Large intestine (tissue), 3 donors: ENCODE measurements at regions not wholly inside any gene's neighbourhood (a gene's known extent, or its start where the extent isn't known, plus 50 kb on each side); places are given as distances from the start of the nearest gene placed in this dataset.

Source experiments
- DNase-seq, 2 donors: peaks; one replicate each; pipeline versions ENCODE4 v3.0.0 to v3.0.0-alpha.2; 2013
- H3K27ac ChIP-seq: one replicate; pipeline ENCODE4 v1.5.1; 2013; ENCODE audit warnings: low read length
- H3K27me3 ChIP-seq: 2 replicates; pipeline ENCODE4 v1.6.1; 2013; ENCODE audit warnings: low read length; ENCODE audit not compliant: control insufficient read depth, insufficient read depth
- H3K36me3 ChIP-seq: 2 replicates; pipeline ENCODE4 v1.6.1; 2013; ENCODE audit warnings: low read length; ENCODE audit not compliant: control insufficient read depth, insufficient read depth
- H3K4me1 ChIP-seq: one replicate; pipeline ENCODE4 v1.6.1; 2013; ENCODE audit warnings: low read length; ENCODE audit not compliant: control insufficient read depth, insufficient read depth
- H3K4me3 ChIP-seq: one replicate; pipeline ENCODE4 v1.5.1; 2013; ENCODE audit warnings: low read length
- H3K9me3 ChIP-seq: one replicate; pipeline ENCODE4 v1.6.1; 2013; ENCODE audit warnings: mild to moderate bottlenecking, low read depth, low read length, moderate library complexity; ENCODE audit not compliant: control insufficient read depth
- WGBS: methylation state at CpG from one replicate; pipeline ENCODE4 v1.1.5; 2013; ENCODE audit warnings: low lambda C conversion rate; ENCODE audit not compliant: insufficient coverage; 5-methylcytosine and 5-hydroxymethylcytosine counted together

DNA sequence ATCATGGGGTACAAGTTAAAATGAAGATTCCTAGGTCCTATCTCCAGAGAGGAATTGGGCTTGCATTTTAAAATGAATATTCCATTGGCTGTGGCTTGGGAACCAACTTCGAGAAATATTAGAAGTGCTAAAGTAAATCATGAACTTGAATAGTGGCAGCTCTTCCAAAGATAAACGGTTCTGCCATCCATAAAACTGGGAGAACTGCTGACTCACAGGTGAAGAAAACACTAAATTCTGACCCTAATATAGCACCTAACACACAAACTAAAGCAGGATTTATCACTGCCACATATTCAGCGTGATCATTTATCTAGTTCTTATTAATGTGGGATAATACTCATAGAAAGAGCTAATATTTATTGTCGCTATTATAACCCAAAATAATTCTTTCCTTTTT lies 508.1 kb upstream of the ID4 start:
- H3K9me3 ChIP-seq, result no peaks in the 10 kb centered on the region
- 70% methylated on average over 2 of the region's 4 CpGs for WGBS
- no peaks in the 10 kb centered on the region for H3K36me3 ChIP-seq
- H3K4me3 ChIP-seq, result no peak overlapping the region
- H3K4me1 ChIP-seq, result no peaks in the 10 kb centered on the region
- H3K27ac ChIP-seq, result no peak overlapping the region
- no peak for DNase-seq
- no peaks in the 10 kb centered on the region for H3K27me3 ChIP-seq

DNA sequence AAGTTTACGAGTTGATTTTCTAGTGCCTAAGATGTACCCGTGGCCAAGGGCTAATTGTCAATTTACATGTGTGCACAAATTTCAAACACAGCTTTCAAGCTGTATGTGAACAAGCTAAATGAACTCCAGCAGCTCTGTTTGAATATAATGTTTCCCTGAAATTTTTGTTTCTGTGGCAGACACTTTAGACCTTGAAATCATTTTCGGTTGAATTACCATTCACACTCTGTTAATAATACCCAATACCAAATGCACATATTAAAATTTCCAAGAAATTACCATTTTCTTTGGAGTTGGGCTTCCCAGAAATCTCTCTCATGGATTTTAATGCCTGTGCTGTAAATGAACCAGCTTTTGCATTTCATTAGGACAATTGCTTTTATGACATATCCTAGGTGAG lies 506.1 kb upstream of the ID4 start:
- H3K27ac ChIP-seq, result no peak overlapping the region
- DNase-seq, result no peak
- H3K4me3 ChIP-seq, result no peak overlapping the region
- no peaks in the 10 kb centered on the region for H3K9me3 ChIP-seq
- H3K36me3 ChIP-seq, result no peaks in the 10 kb centered on the region
- H3K4me1 ChIP-seq, result no peaks in the 10 kb centered on the region
- no peaks in the 10 kb centered on the region for H3K27me3 ChIP-seq
- 82% methylated on average over 2 of the region's 3 CpGs for WGBS

DNA sequence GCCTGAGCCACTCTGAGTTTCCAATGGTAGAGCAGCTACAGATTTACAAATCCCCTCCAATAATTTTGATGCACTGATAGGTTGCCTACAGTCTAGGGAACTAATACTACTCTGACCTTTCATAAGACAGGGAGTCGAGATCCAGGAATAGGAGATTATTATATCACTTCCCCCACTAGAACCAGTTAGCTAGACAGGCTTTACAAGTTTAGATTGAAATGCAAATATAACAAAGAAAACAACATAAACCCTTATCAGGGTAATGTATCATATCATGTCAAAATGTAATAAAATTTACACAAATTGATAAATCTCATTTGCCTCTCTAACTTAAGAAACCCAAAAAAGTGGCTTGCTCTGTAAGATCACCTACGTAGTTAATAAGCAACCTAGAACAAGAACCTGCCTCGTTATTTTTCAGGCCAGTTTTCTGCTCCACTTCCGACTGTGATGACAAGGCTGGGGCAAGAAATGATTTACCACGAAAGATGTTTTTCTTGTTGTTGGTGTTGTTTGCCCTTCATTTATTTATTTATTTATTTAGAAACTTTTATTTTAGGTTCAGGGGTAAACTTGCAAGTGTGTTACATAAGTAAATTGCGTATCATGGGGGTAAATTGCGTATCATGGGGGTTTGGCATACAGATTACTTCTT lies 504.2 kb upstream of the ID4 start:
- Histone ChIP-seq H3K9me3 (no peaks in the 10 kb centered on the region), H3K27me3 (no peaks in the 10 kb centered on the region), H3K4me1 (no peaks in the 10 kb centered on the region), H3K36me3 (no peaks in the 10 kb centered on the region), H3K27ac (no peak overlapping the region), H3K4me3 (no peak overlapping the region)
- 57% methylated on average over 2 of the region's 7 CpGs for WGBS
- no peak for DNase-seq

DNA sequence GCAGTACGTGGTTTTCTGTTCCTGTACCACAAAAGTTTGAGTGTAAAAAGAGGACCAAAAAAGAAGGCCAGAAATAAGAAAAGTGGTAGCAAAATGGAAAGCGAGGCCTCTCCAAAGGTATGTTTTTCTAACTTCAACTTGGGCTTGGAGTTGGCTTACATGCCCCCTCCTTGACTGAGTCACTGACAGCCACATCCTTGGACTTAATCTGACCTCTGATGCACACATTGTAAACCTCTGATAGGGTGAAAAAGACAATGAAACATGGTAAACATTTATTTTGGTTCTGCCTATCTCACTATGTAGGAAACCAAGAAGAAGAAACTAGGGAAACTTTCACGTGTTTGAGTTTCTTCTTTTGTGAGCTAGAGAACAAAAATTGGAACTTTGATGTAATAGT lies 503.2 kb upstream of the ID4 start:
- Histone ChIP-seq H3K9me3 (no peaks in the 10 kb centered on the region), H3K27ac (no peak overlapping the region), H3K4me3 (no peak overlapping the region), H3K4me1 (no peaks in the 10 kb centered on the region), H3K36me3 (no peaks in the 10 kb centered on the region), H3K27me3 (no peaks in the 10 kb centered on the region)
- no peak for DNase-seq
- 17% methylated on average over 1 of the region's 3 CpGs for WGBS

DNA sequence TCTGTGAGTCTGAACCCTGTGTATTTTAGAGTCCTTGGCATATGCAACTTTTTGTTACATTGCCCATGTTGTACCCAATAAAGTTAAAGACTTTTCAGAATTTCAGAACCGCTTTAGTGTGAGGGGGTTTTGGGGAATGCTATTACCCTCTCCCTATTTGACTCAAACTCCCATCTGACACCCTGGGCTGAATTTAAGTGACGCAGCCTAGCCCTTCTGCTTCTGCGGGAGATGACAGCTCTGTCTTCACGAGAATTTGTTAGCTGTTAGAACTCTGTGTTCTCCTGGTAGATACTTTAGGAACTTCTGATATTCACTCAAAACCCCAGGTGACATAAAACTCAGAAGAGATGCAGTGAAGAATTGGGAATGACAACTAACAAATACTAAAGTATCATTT lies 500.6 kb upstream of the ID4 start:
- H3K4me1 ChIP-seq, result no peaks in the 10 kb centered on the region
- 89% methylated on average over 3 of the region's 4 CpGs for WGBS
- DNase-seq, result no peak
- no peak overlapping the region for H3K4me3 ChIP-seq
- H3K27ac ChIP-seq, result no peak overlapping the region
- no peaks in the 10 kb centered on the region for H3K27me3 ChIP-seq
- H3K36me3 ChIP-seq, result no peaks in the 10 kb centered on the region
- no peaks in the 10 kb centered on the region for H3K9me3 ChIP-seq

DNA sequence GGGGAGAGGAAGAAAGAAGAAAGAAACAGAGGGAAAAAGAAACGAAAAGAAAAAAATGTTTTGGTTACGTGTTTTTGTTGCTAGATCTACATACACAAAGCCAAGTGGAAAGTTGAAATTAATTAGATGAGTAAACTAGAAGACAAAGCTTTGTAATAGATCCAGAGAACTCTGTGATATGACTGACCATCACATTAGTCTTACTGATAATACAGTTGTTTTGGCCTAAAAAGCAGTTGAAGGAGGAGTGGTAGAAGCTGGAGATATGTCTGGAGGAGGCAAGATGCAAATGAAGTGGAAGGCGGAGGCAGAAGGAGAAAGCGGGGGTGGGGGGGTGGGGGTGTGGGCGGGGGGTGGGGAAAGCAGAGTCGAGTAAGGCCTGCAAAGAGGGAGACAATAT lies 500.1 kb upstream of the ID4 start:
- no peak for DNase-seq
- no peak overlapping the region for H3K4me3 ChIP-seq
- H3K4me1 ChIP-seq, result no peaks in the 10 kb centered on the region
- H3K9me3 ChIP-seq, result no peaks in the 10 kb centered on the region
- WGBS, result 91% methylated on average over 3 of the region's 6 CpGs
- no peaks in the 10 kb centered on the region for H3K36me3 ChIP-seq
- no peak overlapping the region for H3K27ac ChIP-seq
- H3K27me3 ChIP-seq, result no peaks in the 10 kb centered on the region

DNA sequence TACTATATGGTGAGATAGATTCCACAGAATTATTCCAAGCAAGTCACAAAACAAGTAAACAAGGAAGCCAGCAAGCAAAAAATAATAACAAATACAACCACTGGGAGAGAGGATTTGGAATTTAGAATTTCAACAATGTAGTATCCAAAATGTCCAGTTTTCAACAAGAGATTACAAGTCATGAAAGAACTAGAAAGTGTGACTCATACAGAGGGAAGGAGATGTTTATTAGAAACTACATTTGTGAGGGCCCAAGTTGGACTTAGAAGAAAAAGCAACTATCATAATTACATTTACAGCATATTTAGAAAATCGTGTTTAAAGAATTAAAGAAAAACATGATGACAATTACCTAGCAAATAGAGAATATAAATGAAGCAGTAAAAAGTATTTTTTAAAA lies 494.6 kb upstream of the ID4 start:
- DNase-seq, result no peak
- 89% methylated on average over 1 of the region's 1 CpG for WGBS
- no peaks in the 10 kb centered on the region for H3K36me3 ChIP-seq

DNA sequence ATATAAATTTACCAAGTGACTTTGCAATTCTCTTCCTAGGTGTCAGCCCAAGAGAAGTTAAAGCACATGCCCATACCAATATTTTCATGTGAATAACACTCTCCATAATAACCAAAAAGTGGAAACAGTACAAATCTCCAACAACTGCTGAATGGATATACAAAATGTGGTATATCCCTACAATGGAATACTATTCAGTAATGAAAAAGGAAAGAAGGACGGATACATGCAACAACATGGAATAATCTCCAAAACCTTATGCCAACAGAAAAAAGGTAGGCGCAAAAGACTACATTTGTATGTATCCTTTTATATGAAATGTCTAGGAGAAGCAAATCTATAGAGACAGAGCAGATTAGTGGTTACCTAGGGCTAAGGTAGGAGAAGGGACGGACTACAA lies 487.7 kb upstream of the ID4 start:
- no peaks in the 10 kb centered on the region for H3K27me3 ChIP-seq
- WGBS, result 94% methylated on average over 2 of the region's 3 CpGs
- no peak overlapping the region for H3K4me3 ChIP-seq
- no peaks in the 10 kb centered on the region for H3K9me3 ChIP-seq
- DNase-seq, result no peak
- H3K27ac ChIP-seq, result no peak overlapping the region
- H3K36me3 ChIP-seq, result no peaks in the 10 kb centered on the region
- H3K4me1 ChIP-seq, result no peaks in the 10 kb centered on the region

More for the DNA sequence above, 494.6 kb upstream of the ID4 start:
- Histone ChIP-seq H3K4me1 (no peaks in the 10 kb centered on the region), H3K9me3 (no peaks in the 10 kb centered on the region), H3K27ac (no peak overlapping the region), H3K4me3 (no peak overlapping the region), H3K27me3 (no peaks in the 10 kb centered on the region)

DNA sequence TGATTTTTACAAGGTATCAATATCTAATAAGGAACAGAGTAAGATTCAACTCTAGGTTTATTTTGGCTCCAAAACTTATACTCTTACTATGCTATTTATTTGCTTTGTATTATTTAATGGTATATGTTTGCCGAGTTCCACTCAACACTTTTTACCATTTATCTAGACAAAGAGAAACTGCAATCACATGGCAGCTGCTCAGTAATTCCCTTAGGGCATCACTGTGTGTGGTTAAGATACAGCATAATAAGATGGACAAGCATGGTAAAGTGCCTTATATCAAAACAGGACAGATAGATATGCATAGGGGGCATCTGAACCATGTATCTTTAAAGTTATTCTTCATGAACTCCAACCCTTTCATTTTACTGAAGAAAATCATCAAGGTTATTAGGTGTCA lies 483.0 kb upstream of the ID4 start:
- Histone ChIP-seq H3K27me3 (no peaks in the 10 kb centered on the region), H3K4me3 (no peak overlapping the region), H3K9me3 (no peaks in the 10 kb centered on the region), H3K27ac (no peak overlapping the region), H3K36me3 (no peaks in the 10 kb centered on the region), H3K4me1 (no peaks in the 10 kb centered on the region)
- DNase-seq, result no peak
- no CpG with 5 or more reads among the region's 1 CpG for WGBS

DNA sequence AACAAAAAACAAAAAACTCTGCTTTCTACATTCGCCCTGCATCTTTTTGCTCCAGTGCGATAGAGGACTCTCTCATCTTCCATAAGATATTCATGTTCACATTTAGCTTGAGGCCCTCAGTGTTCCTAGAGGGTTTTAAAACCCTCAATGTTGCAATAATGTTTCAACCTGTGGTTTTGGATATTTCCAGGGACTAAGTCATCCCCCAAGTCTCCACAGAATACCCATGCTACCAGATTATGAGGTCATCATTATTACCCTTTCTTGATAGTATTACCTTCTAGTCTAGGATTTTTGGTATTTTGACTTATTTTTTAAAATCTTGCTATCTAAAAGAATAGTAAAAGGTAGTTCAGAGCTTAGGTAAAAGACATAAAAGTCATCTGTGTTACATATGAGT lies 480.5 kb upstream of the ID4 start:
- Histone ChIP-seq H3K36me3 (no peaks in the 10 kb centered on the region), H3K27ac (no peak overlapping the region), H3K27me3 (no peaks in the 10 kb centered on the region), H3K4me3 (no peak overlapping the region), H3K4me1 (no peaks in the 10 kb centered on the region), H3K9me3 (no peaks in the 10 kb centered on the region)
- WGBS, result no CpG with 5 or more reads among the region's 2 CpGs
- no peak for DNase-seq

DNA sequence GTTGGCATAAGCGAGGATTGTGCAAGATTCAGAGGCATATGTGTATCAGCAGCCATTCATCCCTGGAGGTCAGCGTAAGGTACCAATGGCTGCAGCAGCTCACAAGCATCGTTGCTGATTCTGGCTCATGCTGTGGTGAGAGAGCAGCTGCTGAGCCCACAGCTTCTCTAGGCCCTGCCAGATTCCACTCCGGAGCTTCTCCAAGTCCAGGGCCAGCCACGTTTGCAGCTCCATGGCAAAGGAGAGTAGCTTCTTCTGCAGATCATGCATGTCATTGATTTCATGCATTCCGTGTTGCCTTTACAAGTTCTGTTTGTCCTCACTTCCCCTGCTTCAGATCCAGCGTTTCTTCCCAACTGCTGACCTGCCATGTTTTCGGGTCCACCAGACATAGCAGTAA lies 474.8 kb upstream of the ID4 start:
- Histone ChIP-seq H3K4me1 (no peaks in the 10 kb centered on the region), H3K4me3 (no peak overlapping the region), H3K27ac (no peak overlapping the region), H3K27me3 (no peaks in the 10 kb centered on the region), H3K36me3 (no peaks in the 10 kb centered on the region), H3K9me3 (no peaks in the 10 kb centered on the region)
- no peak for DNase-seq
- 84% methylated on average over 2 of the region's 8 CpGs for WGBS
